H1 (cell line): ENCODE measurements at regions not wholly inside any gene's neighbourhood (a gene's known extent, or its start where the extent isn't known, plus 50 kb on each side); places are given as distances from the start of the nearest gene placed in this dataset.

Experiments
- CTCF ChIA-PET: fragments of 300-600 bp; sonication (Branson Sonifier 250); formaldehyde crosslinking; loops from one replicate; lab custom pipeline; 2021; ENCODE audit not compliant: partially characterized antibody; lab: Charles Lee
- POLR2A ChIA-PET: fragments of 300-600 bp; sonication (Branson Sonifier 250); formaldehyde crosslinking; loops from one replicate; lab custom pipeline; 2021; ENCODE audit warnings: inconsistent platforms; ENCODE audit not compliant: partially characterized antibody; lab: Charles Lee
- DNase-seq, 2 experiments: peaks; one replicate each; pipeline versions ENCODE4 v3.0.0 to v3.0.0-alpha.2; 2010 to 2022; ENCODE audit warnings: low spot score in 2 of 2, low read depth in 1 of 2, mixed read lengths in 1 of 2
- FAIRE-seq: peaks from 2 replicates; lab custom pipeline; 2011; peaks lifted over from hg19 to GRCh38; lab: Jason Lieb, UNC
- H2AFZ ChIP-seq: 2 replicates; pipeline ENCODE4 v1.8.1; 2012; ENCODE audit warnings: low read length, inconsistent platforms
- H2AK5ac ChIP-seq: 2 replicates; pipeline ENCODE4 v1.6.1; 2013; ENCODE audit warnings: low read depth, low read length
- H2BK120ac ChIP-seq: replicated peaks from 2 replicates; pipeline ENCODE3; 2013; ENCODE audit warnings: low read depth, low read length, inconsistent platforms
- H2BK12ac ChIP-seq: 2 replicates; pipeline ENCODE4 v1.6.1; 2013; ENCODE audit warnings: low read depth, low read length
- H2BK15ac ChIP-seq: 2 replicates; pipeline ENCODE4 v1.6.1; 2013; ENCODE audit warnings: low read length
- H2BK20ac ChIP-seq: 2 replicates; pipeline ENCODE4 v1.6.1; 2013; ENCODE audit warnings: low read length
- H2BK5ac ChIP-seq: 2 replicates; pipeline ENCODE4 v1.6.1; 2013; ENCODE audit warnings: low read depth, low read length
- H3K14ac ChIP-seq: 2 replicates; pipeline ENCODE4 v1.6.1; 2013; ENCODE audit warnings: inconsistent platforms; ENCODE audit not compliant: insufficient read length
- H3K18ac ChIP-seq: 2 replicates; pipeline ENCODE4 v1.6.1; 2013; ENCODE audit warnings: low read length; ENCODE audit errors: extremely low read depth
- H3K23ac ChIP-seq: 2 replicates; pipeline ENCODE4 v1.6.1; 2013; ENCODE audit warnings: inconsistent platforms; ENCODE audit not compliant: insufficient read length
- H3K23me2 ChIP-seq: 2 replicates; pipeline ENCODE4 v1.6.1; 2013; ENCODE audit warnings: low read depth, low read length
- H3K27ac ChIP-seq: 2 replicates; pipeline ENCODE4 v1.6.1; 2011; ENCODE audit warnings: low read depth, low read length, inconsistent platforms
- H3K27me3 ChIP-seq, 4 experiments: replicated peaks in 1 of 4; 1 replicate in 1 of 4; 2 replicates in 3 of 4; pipeline versions ENCODE4 v1.6.1 to v1.8.1; 2011 to 2013; ENCODE audit warnings: low read length in 3 of 4, mild to moderate bottlenecking in 3 of 4, inconsistent platforms in 2 of 4, mixed read lengths in 2 of 4, moderate library complexity in 1 of 4; ENCODE audit not compliant: control insufficient read depth in 3 of 4, insufficient read depth in 3 of 4; ENCODE audit errors: extremely low read depth in 1 of 4
- H3K36me3 ChIP-seq, 4 experiments: 2 replicates each; pipeline versions ENCODE4 v1.6.1 to v1.8.1; 2011 to 2013; ENCODE audit warnings: mild to moderate bottlenecking in 4 of 4, low read length in 3 of 4, moderate library complexity in 2 of 4, control low read depth in 1 of 4, inconsistent platforms in 1 of 4; ENCODE audit not compliant: insufficient read depth in 4 of 4, control insufficient read depth in 2 of 4
- H3K4ac ChIP-seq: replicated peaks from 2 replicates; pipeline ENCODE3; 2013; ENCODE audit warnings: low read length, low read depth, mixed read lengths, inconsistent platforms; ENCODE audit not compliant: insufficient read length
- H3K4me1 ChIP-seq, 4 experiments: replicated peaks in 1 of 4; 1 replicate in 1 of 4; 2 replicates in 3 of 4; pipeline versions ENCODE4 v1.6.1 to v1.8.1; 2011 to 2013; ENCODE audit warnings: low read length in 3 of 4, inconsistent platforms in 2 of 4, mixed read lengths in 1 of 4; ENCODE audit not compliant: insufficient read depth in 4 of 4, control insufficient read depth in 3 of 4
- H3K4me2 ChIP-seq, 2 experiments: 2 replicates each; pipeline versions ENCODE4 v1.6.1 to v1.8.1; 2011 to 2013; ENCODE audit warnings: low read depth in 2 of 2, low read length in 2 of 2, control low read depth in 1 of 2, inconsistent platforms in 1 of 2, mild to moderate bottlenecking in 1 of 2; ENCODE audit not compliant: insufficient read depth in 1 of 2
- H3K4me3 ChIP-seq, 4 experiments: fragments of 200-600, 300-600 bp in 1 of 4; sonication (generic), shearing (Covaris generic), sonication (Bioruptor Twin) in 1 of 4; 2 replicates each; pipeline versions ENCODE4 v1.5.1 to v1.8.1; 2011 to 2016; ENCODE audit warnings: low read length in 4 of 4, low read depth in 3 of 4, control low read depth in 2 of 4, inconsistent platforms in 2 of 4, mild to moderate bottlenecking in 2 of 4, mixed read lengths in 1 of 4, moderate library complexity in 1 of 4; ENCODE audit not compliant: insufficient read depth in 2 of 4; ENCODE audit errors: extremely low read depth in 1 of 4
- H3K56ac ChIP-seq: replicated peaks from 2 replicates; pipeline ENCODE3; 2013; ENCODE audit warnings: low read depth, mild to moderate bottlenecking, mixed read lengths, low read length, inconsistent platforms; ENCODE audit not compliant: insufficient read length
- H3K79me1 ChIP-seq: 2 replicates; pipeline ENCODE4 v1.6.1; 2013; ENCODE audit warnings: low read depth, low read length, control low read depth
- H3K79me2 ChIP-seq, 2 experiments: 2 replicates each; pipeline versions ENCODE4 v1.6.1 to v1.8.1; 2012 to 2013; ENCODE audit warnings: low read length in 2 of 2, mild to moderate bottlenecking in 2 of 2, inconsistent platforms in 1 of 2; ENCODE audit not compliant: insufficient read depth in 2 of 2, control insufficient read depth in 1 of 2
- H3K9ac ChIP-seq, 4 experiments: replicated peaks in 1 of 4; 1 replicate in 1 of 4; 2 replicates in 3 of 4; pipeline versions ENCODE4 v1.6.1 to v1.8.1; 2011 to 2013; ENCODE audit warnings: low read depth in 3 of 4, low read length in 3 of 4, control low read depth in 2 of 4, mild to moderate bottlenecking in 2 of 4, moderate library complexity in 2 of 4, inconsistent platforms in 1 of 4; ENCODE audit errors: extremely low read depth in 1 of 4
- H3K9me3 ChIP-seq, 2 experiments: 2 replicates each; pipeline versions ENCODE4 v1.6.1 to v1.8.1; 2012 to 2013; ENCODE audit warnings: mild to moderate bottlenecking in 2 of 2, moderate library complexity in 2 of 2, control low read depth in 1 of 2, inconsistent platforms in 1 of 2, low read depth in 1 of 2, low read length in 1 of 2, mixed read lengths in 1 of 2; ENCODE audit not compliant: insufficient read depth in 2 of 2
- H4K20me1 ChIP-seq, 2 experiments: replicated peaks in 1 of 2; 2 replicates each; pipeline versions ENCODE3 to v1.8.1; 2011 to 2013; ENCODE audit warnings: inconsistent platforms in 2 of 2, low read length in 2 of 2, mild to moderate bottlenecking in 1 of 2; ENCODE audit not compliant: insufficient read depth in 2 of 2, control insufficient read depth in 1 of 2
- H4K5ac ChIP-seq: 2 replicates; pipeline ENCODE4 v1.6.1; 2013; ENCODE audit warnings: low read length, low read depth, mixed read lengths, inconsistent platforms; ENCODE audit not compliant: insufficient read length
- H4K8ac ChIP-seq: 2 replicates; pipeline ENCODE4 v1.8.0; 2013; ENCODE audit warnings: mild to moderate bottlenecking, moderate library complexity, low read length, inconsistent platforms; ENCODE audit not compliant: insufficient read depth; ENCODE audit errors: extremely low read depth
- H4K91ac ChIP-seq: replicated peaks from 2 replicates; pipeline ENCODE3; 2013; ENCODE audit warnings: low read length, mixed read lengths, inconsistent platforms; ENCODE audit not compliant: insufficient read length
- ATF3 ChIP-seq: IDR thresholded peaks from 2 replicates; pipeline ENCODE4 v1.6.1; 2011; ENCODE audit warnings: low read depth, mild to moderate bottlenecking, low read length; ENCODE audit not compliant: insufficient read depth
- BACH1 ChIP-seq: IDR thresholded peaks from 2 replicates; pipeline ENCODE4 v1.6.1; 2012; ENCODE audit warnings: low read length, improper control_type of control experiment
- CHD1 ChIP-seq: IDR thresholded peaks from 2 replicates; pipeline ENCODE4 v1.6.1; 2012; ENCODE audit warnings: low read depth, low read length, improper control_type of control experiment
- CREB1 ChIP-seq: IDR thresholded peaks from 2 replicates; pipeline ENCODE4 v1.6.1; 2012; ENCODE audit warnings: inconsistent platforms
- JUN ChIP-seq: IDR thresholded peaks from 2 replicates; pipeline ENCODE4 v1.6.1; 2011; ENCODE audit warnings: low read depth, mild to moderate bottlenecking, improper control_type of control experiment, low read length
- KDM5A ChIP-seq: fragments of 200-600 bp; IDR thresholded peaks from 2 replicates; pipeline ENCODE4 v1.7.1; 2012; ENCODE audit warnings: mild to moderate bottlenecking, low read length, inconsistent platforms, mixed read lengths
- MAX ChIP-seq: IDR thresholded peaks from 2 replicates; pipeline ENCODE4 v1.6.1; 2012; ENCODE audit warnings: inconsistent platforms
- POLR2A ChIP-seq, 2 experiments: IDR thresholded peaks; 1 replicate in 1 of 2; 2 replicates in 1 of 2; pipeline ENCODE4 v1.6.1; 2011; ENCODE audit warnings: low read depth in 2 of 2, low read length in 2 of 2, mild to moderate bottlenecking in 2 of 2; ENCODE audit errors: control extremely low read depth in 1 of 2
- POLR2AphosphoS5 ChIP-seq: IDR thresholded peaks from 2 replicates; pipeline ENCODE4 v1.6.1; 2011; ENCODE audit warnings: low read depth, low read length
- POU5F1 ChIP-seq: IDR thresholded peaks from 2 replicates; pipeline ENCODE4 v1.6.1; 2011; ENCODE audit warnings: low read depth, mild to moderate bottlenecking, low read length, moderate library complexity
- RFX5 ChIP-seq: IDR thresholded peaks from 2 replicates; pipeline ENCODE4 v1.6.1; 2011; ENCODE audit warnings: low read depth, low read length, improper control_type of control experiment, borderline replicate concordance
- RXRA ChIP-seq: IDR thresholded peaks from 2 replicates; pipeline ENCODE4 v1.6.1; 2011; ENCODE audit warnings: low read depth, mild to moderate bottlenecking, low read length, moderate library complexity; ENCODE audit not compliant: insufficient read depth
- SAP30 ChIP-seq: fragments of 300-600 bp; sonication (generic); IDR thresholded peaks from 2 replicates; pipeline ENCODE4 v1.7.1; 2012; ENCODE audit warnings: low read length, moderate library complexity, mild to moderate bottlenecking, inconsistent platforms; ENCODE audit not compliant: insufficient read depth, insufficient replicate concordance
- SUZ12 ChIP-seq: fragments of 200-600 bp; sonication (generic); IDR thresholded peaks from 2 replicates; pipeline ENCODE4 v1.6.1; 2012; ENCODE audit warnings: mild to moderate bottlenecking, inconsistent platforms, low read length, moderate library complexity, mixed read lengths
- TAF1 ChIP-seq: IDR thresholded peaks from 2 replicates; pipeline ENCODE4 v1.6.1; 2011; ENCODE audit warnings: mild to moderate bottlenecking, low read depth, low read length
- WGBS, 2 experiments: shearing (Covaris generic) in 1 of 2; methylation state at CpG; one replicate each; pipeline versions ENCODE4 v1.1.6 to v1.1.7; 2013 to 2015; ENCODE audit warnings: low lambda C conversion rate in 2 of 2, mixed read lengths in 2 of 2, inconsistent platforms in 1 of 2, low coverage in 1 of 2, missing lambda C conversion rate in 1 of 2; ENCODE audit not compliant: insufficient replicate concordance in 2 of 2, insufficient coverage in 1 of 2, insufficient read length in 1 of 2; ENCODE audit errors: extremely low coverage in 1 of 2, missing lambda C conversion rate in 1 of 2; 5-methylcytosine and 5-hydroxymethylcytosine counted together

GRCh38 chr4:27629532-27630225 is 769.0 kb downstream of the STIM2 start:
- Histone ChIP-seq H3K79me1 (no peaks in the 10 kb centered on the region), H2BK120ac (no peak overlapping the region), H4K8ac (no peak overlapping the region), H3K79me2 (no peaks in the 10 kb centered on the region), H3K56ac (no peak overlapping the region), H3K36me3 (no peaks in the 10 kb centered on the region), H4K5ac (no peak overlapping the region), H2BK5ac (no peak overlapping the region), H3K9me3 (no peaks in the 10 kb centered on the region), H3K27me3 (no peaks in the 10 kb centered on the region), H4K91ac (no peak overlapping the region), H3K18ac (no peak overlapping the region), H3K4me1 (no peaks in the 10 kb centered on the region), H2BK20ac (no peak overlapping the region), H3K4me3 (no peak overlapping the region), H3K4ac (no peak overlapping the region), H3K4me2 (no peak overlapping the region), H2BK15ac (no peak overlapping the region), H3K9ac (no peak overlapping the region), H2AFZ (peak overlapping the region; percentile 86), H2BK12ac (no peak overlapping the region), H3K27ac (no peak overlapping the region), H3K14ac (no peak overlapping the region), H4K20me1 (no peaks in the 10 kb centered on the region), H2AK5ac (no peak overlapping the region), H3K23ac (no peak overlapping the region), H3K23me2 (no peaks in the 10 kb centered on the region)
- POLR2A ChIA-PET: no interaction called here
- no peak for DNase-seq
- FAIRE-seq: no peak
- CTCF ChIA-PET: no interaction called here
- WGBS, 2 experiments: 85% methylated on average over 7 of the region's 7 CpGs; no CpG with 5 or more reads in 1 of the 2 experiments
- no peak for TF ChIP-seq MAX
- TF ChIP-seq JUN: no peak
- no peak for TF ChIP-seq RFX5
- TF ChIP-seq BACH1: no peak
- no peak for TF ChIP-seq SAP30
- TF ChIP-seq POLR2AphosphoS5: no peak
- no peak for TF ChIP-seq CHD1
- TF ChIP-seq POU5F1: no peak
- TF ChIP-seq ATF3: no peak
- TF ChIP-seq POLR2A (IDR thresholded peaks at IDR 0.05; ENCODE audit: control extremely low read depth in 1 of 2, low read depth in 2 of 2, low read length in 2 of 2): no peak
- TF ChIP-seq CREB1: no peak
- TF ChIP-seq SUZ12: no peak
- no peak for TF ChIP-seq TAF1
- TF ChIP-seq KDM5A: no peak
- no peak for TF ChIP-seq RXRA
